HG03432 (cell line): ENCODE measurements at regions not wholly inside any gene's neighbourhood (a gene's known extent, or its start where the extent isn't known, plus 50 kb on each side); places are given as distances from the start of the nearest gene placed in this dataset.
"Not testable (repeated sequence)": the region's sequence is repeated elsewhere in the genome, so short reads cannot be mapped to it uniquely, and the experiment has no call there.

Experiments
- ATAC-seq: cut with Tn5 transposase; IDR thresholded peaks from one replicate; pipeline ENCODE4 v1.9.1; 2021; ENCODE audit warnings: mild to moderate bottlenecking, moderate library complexity; ENCODE audit not compliant: unreplicated experiment

GRCh38 chr3:40877631-40878463, 321.5 kb upstream of the CTNNB1 start:
- ATAC-seq, result no peak

- ATAC-seq, result no peak
Measured at GRCh38 chr3:40878464-40878905, 320.8 kb upstream of the CTNNB1 start.

GRCh38 chr3:40885430-40885829, 313.9 kb upstream of the CTNNB1 start:
- no peak for ATAC-seq

- ATAC-seq, result no peak
Measured at GRCh38 chr3:40886660-40887425, 312.5 kb upstream of the CTNNB1 start.

- ATAC-seq, result no peak
Measured at GRCh38 chr3:40891186-40891585, 308.1 kb upstream of the CTNNB1 start.

GRCh38 chr3:40895109-40895508, 304.2 kb upstream of the CTNNB1 start:
- ATAC-seq, result no peak

- ATAC-seq, result no peak
Measured at GRCh38 chr3:40899286-40899712, 300.0 kb upstream of the CTNNB1 start.

- ATAC-seq, result no peak
Measured at GRCh38 chr3:40901298-40901697, 298.0 kb upstream of the CTNNB1 start.

GRCh38 chr3:40901796-40902195, 297.5 kb upstream of the CTNNB1 start:
- no peak for ATAC-seq

GRCh38 chr3:40907907-40908465, 291.3 kb upstream of the CTNNB1 start:
- not testable (repeated sequence) for ATAC-seq

- no peak for ATAC-seq
Measured at GRCh38 chr3:40908612-40909011, 290.7 kb upstream of the CTNNB1 start.

- no peak for ATAC-seq
Measured at GRCh38 chr3:40911264-40911663, 288.0 kb upstream of the CTNNB1 start.

- ATAC-seq, result peak; percentile 77
Measured at GRCh38 chr3:40911928-40912327, 287.4 kb upstream of the CTNNB1 start.

GRCh38 chr3:40912461-40912860, 286.8 kb upstream of the CTNNB1 start:
- ATAC-seq, result no peak

- ATAC-seq, result no peak
Measured at GRCh38 chr3:40913192-40913591, 286.1 kb upstream of the CTNNB1 start.

GRCh38 chr3:40913641-40914040, 285.7 kb upstream of the CTNNB1 start:
- ATAC-seq, result no peak

- no peak for ATAC-seq
Measured at GRCh38 chr3:40914475-40914874, 284.8 kb upstream of the CTNNB1 start.

GRCh38 chr3:40915346-40915865, 283.9 kb upstream of the CTNNB1 start:
- ATAC-seq, result no peak

GRCh38 chr3:40920041-40920440, 279.3 kb upstream of the CTNNB1 start:
- peak; percentile 52 for ATAC-seq

- ATAC-seq, result no peak
Measured at GRCh38 chr3:40921251-40921650, 278.1 kb upstream of the CTNNB1 start.

- ATAC-seq, result no peak
Measured at GRCh38 chr3:40923143-40923542, 276.2 kb upstream of the CTNNB1 start.
